WI38 (cell line): ENCODE measurements at regions not wholly inside any gene's neighbourhood (a gene's known extent, or its start where the extent isn't known, plus 50 kb on each side); places are given as distances from the start of the nearest gene placed in this dataset.

ENCODE experiments used
- H3K4me3 ChIP-seq: 2 replicates; pipeline ENCODE4 v1.5.1; 2011; ENCODE audit warnings: low read depth, mild to moderate bottlenecking, control low read depth, low read length
- CTCF ChIP-seq: IDR thresholded peaks from 2 replicates; pipeline ENCODE4 v1.5.1; 2012; ENCODE audit warnings: low read depth, mild to moderate bottlenecking, control low read depth, low read length

- no peak overlapping the region for H3K4me3 ChIP-seq
- TF ChIP-seq CTCF = no peak
These were observed 197.1 kb downstream of the SLC7A11 start for GRCh38 chr4:138045036-138045435.

- TF ChIP-seq CTCF = no peak
- H3K4me3 ChIP-seq = no peak overlapping the region
These were observed 203.1 kb downstream of the SLC7A11 start for GRCh38 chr4:138039010-138039409.

GRCh38 chr4:138037696-138038095, 204.5 kb downstream of the SLC7A11 start:
- H3K4me3 ChIP-seq = no peak overlapping the region
- no peak for TF ChIP-seq CTCF

GRCh38 chr4:138035781-138036258, 206.3 kb downstream of the SLC7A11 start:
- peak; percentile 50; the same call in 1 of the 2 replicates for TF ChIP-seq CTCF
- H3K4me3 ChIP-seq = no peak overlapping the region

GRCh38 chr4:138034871-138035270, 207.3 kb downstream of the SLC7A11 start:
- TF ChIP-seq CTCF = no peak

GRCh38 chr4:138032222-138032621, 209.9 kb downstream of the SLC7A11 start:
- no peak for TF ChIP-seq CTCF
- no peak overlapping the region for H3K4me3 ChIP-seq

More at GRCh38 chr4:138034871-138035270, 207.3 kb downstream of the SLC7A11 start:
- H3K4me3 ChIP-seq = no peak overlapping the region

GRCh38 chr4:138030375-138030774, 211.8 kb downstream of the SLC7A11 start:
- TF ChIP-seq CTCF = no peak
- no peak overlapping the region for H3K4me3 ChIP-seq
